Transverse colon (tissue), 3 donors: ENCODE measurements at regions not wholly inside any gene's neighbourhood (a gene's known extent, or its start where the extent isn't known, plus 50 kb on each side); places are given as distances from the start of the nearest gene placed in this dataset.

Source experiments
- CTCF ChIP-seq, 5 experiments: fragments of 200-600 bp in 3 of 5; fragments of 450-650 bp in 2 of 5; sonication (generic) in 3 of 5; IDR thresholded peaks; 1 replicate in 2 of 5; 2 replicates in 3 of 5; pipeline ENCODE4 v1.5.1; 2016 to 2017; ENCODE audit warnings: antibody characterized with exemption in 5 of 5, inconsistent platforms in 3 of 5, mild to moderate bottlenecking in 2 of 5, moderate library complexity in 1 of 5
- POLR2A ChIP-seq: fragments of 450-650 bp; IDR thresholded peaks from one replicate; pipeline ENCODE4 v1.6.1; 2016; ENCODE audit warnings: antibody characterized with exemption, mild to moderate bottlenecking, moderate library complexity

DNA sequence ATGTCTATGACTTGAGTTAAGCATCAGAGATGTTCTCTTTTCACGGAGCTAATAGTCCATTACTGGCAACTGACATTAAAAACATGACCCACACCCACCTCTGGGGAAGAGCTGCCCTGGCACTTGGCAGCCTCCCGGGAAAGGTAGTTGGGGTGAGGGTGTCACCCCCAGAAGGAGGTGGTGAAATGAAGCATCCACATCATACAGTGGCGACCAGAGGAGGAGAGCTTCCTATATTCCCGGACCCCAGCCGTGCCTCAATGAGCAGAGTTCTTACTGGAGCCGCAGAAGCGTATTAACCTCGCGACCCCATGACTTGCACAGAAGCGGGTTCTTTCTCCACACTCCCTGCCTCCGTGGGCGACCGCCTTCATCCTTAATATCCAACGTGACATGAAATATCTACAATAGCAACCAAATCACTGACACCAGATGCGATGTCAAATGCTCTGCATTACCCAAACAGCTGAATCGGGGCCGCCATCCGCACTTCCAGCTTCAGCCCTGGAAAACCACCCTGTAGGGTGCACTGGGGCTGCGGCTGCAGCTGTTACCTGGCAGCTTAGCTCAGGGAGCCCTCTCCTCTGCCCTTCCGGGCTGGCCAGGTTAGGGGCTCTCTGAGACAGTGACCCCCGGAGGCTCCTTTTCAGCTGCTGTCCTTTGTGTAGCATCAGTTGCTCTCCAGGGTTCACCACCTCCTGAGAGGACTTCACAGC is 103.1 kb upstream of the PARD3 start:
- no peak for TF ChIP-seq CTCF (IDR thresholded peaks at IDR 0.05)
- TF ChIP-seq POLR2A, result no peak
